ENCODE measurements at regions not wholly inside any gene's neighbourhood (a gene's known extent, or its start where the extent isn't known, plus 50 kb on each side); places are given as distances from the start of the nearest gene placed in this dataset.

- no peak overlapping the region for H3K18ac ChIP-seq (ENCODE audit: insufficient read length, low read depth, low read length)
- H3K14ac ChIP-seq (ENCODE audit: insufficient read depth, low read length), result no peak overlapping the region
- H3K23me2 ChIP-seq (ENCODE audit: insufficient read length, low read depth, low read length, poor library complexity, severe bottlenecking), result peaks cover 3% of the 10 kb centered on the region
- no peak overlapping the region for H2BK20ac ChIP-seq (ENCODE audit: low read depth, low read length, poor library complexity, severe bottlenecking)
- no peak overlapping the region for H3K56ac ChIP-seq (ENCODE audit: insufficient read length, low read depth, low read length)
- H3K4ac ChIP-seq (ENCODE audit: low read depth, low read length), result no peak overlapping the region
- H3K36me3 Mint-ChIP-seq (ENCODE audit: insufficient read depth in 1 of 3, low read depth in 3 of 3), result no peaks in the 10 kb centered on the region; a peak in 1 of 7 replicates
- no peak overlapping the region for H3K9ac ChIP-seq (ENCODE audit: extremely low read depth, insufficient read length, low read length)
- no peak overlapping the region for H2BK12ac ChIP-seq (ENCODE audit: insufficient read length, low read depth, low read length)
- H4K20me1 ChIP-seq (ENCODE audit: control insufficient read depth, insufficient read depth, insufficient read length), result no peaks in the 10 kb centered on the region
- WGBS (ENCODE audit: extremely low coverage, insufficient read length, low lambda C conversion rate), result no CpG with 5 or more reads among the region's 1 CpG
- no peak overlapping the region for H2AFZ ChIP-seq (ENCODE audit: low read length)
- TF ChIP-seq CTCF (conservative IDR thresholded peaks at IDR 0.05), result no peak
- no peak overlapping the region for H3K4me2 ChIP-seq (ENCODE audit: insufficient read depth, insufficient read length, low read length)
- H3T11ph ChIP-seq (ENCODE audit: low read length), result no peak overlapping the region
- H4K5ac ChIP-seq (ENCODE audit: insufficient read length, low read depth, low read length), result no peak overlapping the region
- H3K9me3 ChIP-seq (ENCODE audit: control insufficient read depth, low read depth, low read length), result no peaks in the 10 kb centered on the region
- H3K79me1 ChIP-seq (ENCODE audit: insufficient read depth, low read depth, low read length, poor library complexity, severe bottlenecking), result no peaks in the 10 kb centered on the region
- H2AK5ac ChIP-seq (ENCODE audit: insufficient read length, low read length), result no peak overlapping the region
- H3K27ac ChIP-seq (ENCODE audit: insufficient read length, low read depth, low read length), result no peak overlapping the region
- H3K27ac Mint-ChIP-seq, result no peak overlapping the region
- H3K4me3 Mint-ChIP-seq, result no peak overlapping the region; a peak in 1 of 5 replicates
- no peaks in the 10 kb centered on the region for H3K79me2 ChIP-seq (ENCODE audit: insufficient read depth, low read length)
- no peak overlapping the region for H3K23ac ChIP-seq (ENCODE audit: insufficient read length, low read depth, low read length)
- peaks cover 68% of the 10 kb centered on the region for H3K27me3 ChIP-seq (ENCODE audit: insufficient read depth, low read length)
- no peak overlapping the region for H2BK120ac ChIP-seq (ENCODE audit: low read depth, low read length, poor library complexity, severe bottlenecking)
- peaks cover 10 to 15% of the 10 kb centered on the region in 2 experiments for H3K4me1 Mint-ChIP-seq
- H3K27me3 Mint-ChIP-seq (ENCODE audit: low read depth), result peaks cover 98% of the 10 kb centered on the region
- no peak overlapping the region for H2BK15ac ChIP-seq (ENCODE audit: low read depth, low read length)
- no peak overlapping the region for H4K91ac ChIP-seq (ENCODE audit: insufficient read length, low read depth, low read length)
- no peak overlapping the region for H2BK5ac ChIP-seq (ENCODE audit: insufficient read length, low read length)
- no peak overlapping the region for H4K8ac ChIP-seq (replicated peaks; ENCODE audit: insufficient read length, low read depth, low read length)
- peaks cover 4% of the 10 kb centered on the region; the same call in 1 of the 2 replicates for H3K4me1 ChIP-seq (ENCODE audit: insufficient read depth, low read length)
- H3K9me3 Mint-ChIP-seq, result peaks cover 1 to 4% of the 10 kb centered on the region in 2 experiments; a peak in 2 of 5 replicates
- no peak for DNase-seq
Measured at GRCh38 chr2:120463996-120464395, 118.1 kb downstream of the INHBB start.

All from H9 (cell line).